H1 (cell line): ENCODE measurements at regions not wholly inside any gene's neighbourhood (a gene's known extent, or its start where the extent isn't known, plus 50 kb on each side); places are given as distances from the start of the nearest gene placed in this dataset.

ENCODE experiments used
- CTCF ChIA-PET: fragments of 300-600 bp; sonication (Branson Sonifier 250); formaldehyde crosslinking; loops from one replicate; lab custom pipeline; 2021; ENCODE audit not compliant: partially characterized antibody; lab: Charles Lee
- POLR2A ChIA-PET: fragments of 300-600 bp; sonication (Branson Sonifier 250); formaldehyde crosslinking; loops from one replicate; lab custom pipeline; 2021; ENCODE audit warnings: inconsistent platforms; ENCODE audit not compliant: partially characterized antibody; lab: Charles Lee
- DNase-seq, 2 experiments: peaks; one replicate each; pipeline versions ENCODE4 v3.0.0 to v3.0.0-alpha.2; 2010 to 2022; ENCODE audit warnings: low spot score in 2 of 2, low read depth in 1 of 2, mixed read lengths in 1 of 2
- FAIRE-seq: peaks from 2 replicates; lab custom pipeline; 2011; peaks lifted over from hg19 to GRCh38; lab: Jason Lieb, UNC
- H2AFZ ChIP-seq: 2 replicates; pipeline ENCODE4 v1.8.1; 2012; ENCODE audit warnings: low read length, inconsistent platforms
- H2AK5ac ChIP-seq: 2 replicates; pipeline ENCODE4 v1.6.1; 2013; ENCODE audit warnings: low read depth, low read length
- H2BK120ac ChIP-seq: replicated peaks from 2 replicates; pipeline ENCODE3; 2013; ENCODE audit warnings: low read depth, low read length, inconsistent platforms
- H2BK12ac ChIP-seq: 2 replicates; pipeline ENCODE4 v1.6.1; 2013; ENCODE audit warnings: low read depth, low read length
- H2BK15ac ChIP-seq: 2 replicates; pipeline ENCODE4 v1.6.1; 2013; ENCODE audit warnings: low read length
- H2BK20ac ChIP-seq: 2 replicates; pipeline ENCODE4 v1.6.1; 2013; ENCODE audit warnings: low read length
- H2BK5ac ChIP-seq: 2 replicates; pipeline ENCODE4 v1.6.1; 2013; ENCODE audit warnings: low read depth, low read length
- H3K14ac ChIP-seq: 2 replicates; pipeline ENCODE4 v1.6.1; 2013; ENCODE audit warnings: inconsistent platforms; ENCODE audit not compliant: insufficient read length
- H3K18ac ChIP-seq: 2 replicates; pipeline ENCODE4 v1.6.1; 2013; ENCODE audit warnings: low read length; ENCODE audit errors: extremely low read depth
- H3K23ac ChIP-seq: 2 replicates; pipeline ENCODE4 v1.6.1; 2013; ENCODE audit warnings: inconsistent platforms; ENCODE audit not compliant: insufficient read length
- H3K23me2 ChIP-seq: 2 replicates; pipeline ENCODE4 v1.6.1; 2013; ENCODE audit warnings: low read depth, low read length
- H3K27ac ChIP-seq: 2 replicates; pipeline ENCODE4 v1.6.1; 2011; ENCODE audit warnings: low read depth, low read length, inconsistent platforms
- H3K27me3 ChIP-seq, 4 experiments: replicated peaks in 1 of 4; 1 replicate in 1 of 4; 2 replicates in 3 of 4; pipeline versions ENCODE4 v1.6.1 to v1.8.1; 2011 to 2013; ENCODE audit warnings: low read length in 3 of 4, mild to moderate bottlenecking in 3 of 4, inconsistent platforms in 2 of 4, mixed read lengths in 2 of 4, moderate library complexity in 1 of 4; ENCODE audit not compliant: control insufficient read depth in 3 of 4, insufficient read depth in 3 of 4; ENCODE audit errors: extremely low read depth in 1 of 4
- H3K36me3 ChIP-seq, 4 experiments: 2 replicates each; pipeline versions ENCODE4 v1.6.1 to v1.8.1; 2011 to 2013; ENCODE audit warnings: mild to moderate bottlenecking in 4 of 4, low read length in 3 of 4, moderate library complexity in 2 of 4, control low read depth in 1 of 4, inconsistent platforms in 1 of 4; ENCODE audit not compliant: insufficient read depth in 4 of 4, control insufficient read depth in 2 of 4
- H3K4ac ChIP-seq: replicated peaks from 2 replicates; pipeline ENCODE3; 2013; ENCODE audit warnings: low read length, low read depth, mixed read lengths, inconsistent platforms; ENCODE audit not compliant: insufficient read length
- H3K4me1 ChIP-seq, 4 experiments: replicated peaks in 1 of 4; 1 replicate in 1 of 4; 2 replicates in 3 of 4; pipeline versions ENCODE4 v1.6.1 to v1.8.1; 2011 to 2013; ENCODE audit warnings: low read length in 3 of 4, inconsistent platforms in 2 of 4, mixed read lengths in 1 of 4; ENCODE audit not compliant: insufficient read depth in 4 of 4, control insufficient read depth in 3 of 4
- H3K4me2 ChIP-seq, 2 experiments: 2 replicates each; pipeline versions ENCODE4 v1.6.1 to v1.8.1; 2011 to 2013; ENCODE audit warnings: low read depth in 2 of 2, low read length in 2 of 2, control low read depth in 1 of 2, inconsistent platforms in 1 of 2, mild to moderate bottlenecking in 1 of 2; ENCODE audit not compliant: insufficient read depth in 1 of 2
- H3K4me3 ChIP-seq, 4 experiments: fragments of 200-600, 300-600 bp in 1 of 4; sonication (generic), shearing (Covaris generic), sonication (Bioruptor Twin) in 1 of 4; 2 replicates each; pipeline versions ENCODE4 v1.5.1 to v1.8.1; 2011 to 2016; ENCODE audit warnings: low read length in 4 of 4, low read depth in 3 of 4, control low read depth in 2 of 4, inconsistent platforms in 2 of 4, mild to moderate bottlenecking in 2 of 4, mixed read lengths in 1 of 4, moderate library complexity in 1 of 4; ENCODE audit not compliant: insufficient read depth in 2 of 4; ENCODE audit errors: extremely low read depth in 1 of 4
- H3K56ac ChIP-seq: replicated peaks from 2 replicates; pipeline ENCODE3; 2013; ENCODE audit warnings: low read depth, mild to moderate bottlenecking, mixed read lengths, low read length, inconsistent platforms; ENCODE audit not compliant: insufficient read length
- H3K79me1 ChIP-seq: 2 replicates; pipeline ENCODE4 v1.6.1; 2013; ENCODE audit warnings: low read depth, low read length, control low read depth
- H3K79me2 ChIP-seq, 2 experiments: 2 replicates each; pipeline versions ENCODE4 v1.6.1 to v1.8.1; 2012 to 2013; ENCODE audit warnings: low read length in 2 of 2, mild to moderate bottlenecking in 2 of 2, inconsistent platforms in 1 of 2; ENCODE audit not compliant: insufficient read depth in 2 of 2, control insufficient read depth in 1 of 2
- H3K9ac ChIP-seq, 4 experiments: replicated peaks in 1 of 4; 1 replicate in 1 of 4; 2 replicates in 3 of 4; pipeline versions ENCODE4 v1.6.1 to v1.8.1; 2011 to 2013; ENCODE audit warnings: low read depth in 3 of 4, low read length in 3 of 4, control low read depth in 2 of 4, mild to moderate bottlenecking in 2 of 4, moderate library complexity in 2 of 4, inconsistent platforms in 1 of 4; ENCODE audit errors: extremely low read depth in 1 of 4
- H3K9me3 ChIP-seq, 2 experiments: 2 replicates each; pipeline versions ENCODE4 v1.6.1 to v1.8.1; 2012 to 2013; ENCODE audit warnings: mild to moderate bottlenecking in 2 of 2, moderate library complexity in 2 of 2, control low read depth in 1 of 2, inconsistent platforms in 1 of 2, low read depth in 1 of 2, low read length in 1 of 2, mixed read lengths in 1 of 2; ENCODE audit not compliant: insufficient read depth in 2 of 2
- H4K20me1 ChIP-seq, 2 experiments: replicated peaks in 1 of 2; 2 replicates each; pipeline versions ENCODE3 to v1.8.1; 2011 to 2013; ENCODE audit warnings: inconsistent platforms in 2 of 2, low read length in 2 of 2, mild to moderate bottlenecking in 1 of 2; ENCODE audit not compliant: insufficient read depth in 2 of 2, control insufficient read depth in 1 of 2
- H4K5ac ChIP-seq: 2 replicates; pipeline ENCODE4 v1.6.1; 2013; ENCODE audit warnings: low read length, low read depth, mixed read lengths, inconsistent platforms; ENCODE audit not compliant: insufficient read length
- H4K8ac ChIP-seq: 2 replicates; pipeline ENCODE4 v1.8.0; 2013; ENCODE audit warnings: mild to moderate bottlenecking, moderate library complexity, low read length, inconsistent platforms; ENCODE audit not compliant: insufficient read depth; ENCODE audit errors: extremely low read depth
- H4K91ac ChIP-seq: replicated peaks from 2 replicates; pipeline ENCODE3; 2013; ENCODE audit warnings: low read length, mixed read lengths, inconsistent platforms; ENCODE audit not compliant: insufficient read length
- RBBP5 ChIP-seq: IDR thresholded peaks from 2 replicates; pipeline ENCODE4 v1.7.1; 2012; ENCODE audit warnings: low read depth, mild to moderate bottlenecking, inconsistent platforms, low read length, moderate library complexity, borderline replicate concordance
- WGBS, 2 experiments: shearing (Covaris generic) in 1 of 2; methylation state at CpG; one replicate each; pipeline versions ENCODE4 v1.1.6 to v1.1.7; 2013 to 2015; ENCODE audit warnings: low lambda C conversion rate in 2 of 2, mixed read lengths in 2 of 2, inconsistent platforms in 1 of 2, low coverage in 1 of 2, missing lambda C conversion rate in 1 of 2; ENCODE audit not compliant: insufficient replicate concordance in 2 of 2, insufficient coverage in 1 of 2, insufficient read length in 1 of 2; ENCODE audit errors: extremely low coverage in 1 of 2, missing lambda C conversion rate in 1 of 2; 5-methylcytosine and 5-hydroxymethylcytosine counted together

DNA sequence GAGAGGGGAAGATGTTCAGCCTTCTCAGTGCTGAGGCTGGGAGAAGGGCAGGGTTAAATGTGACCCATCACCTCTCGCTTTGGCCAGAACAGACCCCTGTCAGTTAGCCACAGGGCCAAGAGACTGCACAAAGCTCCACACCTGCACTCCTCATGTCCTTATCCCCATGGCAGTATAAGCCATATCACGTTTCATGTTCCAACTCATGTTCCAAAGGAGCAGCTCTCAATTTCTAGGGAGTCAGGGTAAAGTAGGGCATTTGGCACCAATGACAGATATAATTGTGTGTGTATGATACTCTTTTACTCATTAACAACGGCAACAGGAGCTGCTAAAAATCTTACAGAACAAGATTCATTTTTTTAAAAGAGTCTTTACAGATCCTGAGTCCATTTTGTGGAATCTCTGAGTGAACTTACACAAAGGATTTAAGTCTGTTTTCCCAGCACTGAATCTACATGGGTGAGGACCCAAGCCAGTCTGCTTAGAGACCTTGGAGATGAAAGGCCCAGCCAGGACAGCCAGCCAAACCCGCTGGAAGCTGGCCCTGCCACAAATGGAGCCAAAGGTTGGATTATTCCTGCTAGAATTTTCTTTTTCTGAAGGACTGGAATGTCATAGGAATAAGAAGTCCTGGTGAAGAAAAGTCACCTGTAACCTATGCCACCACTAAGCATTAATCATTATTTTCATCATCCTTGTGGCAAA is 129.1 kb upstream of the SMAD1 start:
- H2BK5ac ChIP-seq, result no peak overlapping the region
- H4K91ac ChIP-seq, result no peak overlapping the region
- no peak overlapping the region for H3K18ac ChIP-seq
- no peak for TF ChIP-seq RBBP5
- TF ChIP-seq, all 59 proteins: peak for 0
- FAIRE-seq, result no peak
- H3K14ac ChIP-seq, result no peak overlapping the region
- no peaks in the 10 kb centered on the region for H3K36me3 ChIP-seq
- ChIA-PET POLR2A (no interaction called here), CTCF (no interaction called here)
- H2BK15ac ChIP-seq, result no peak overlapping the region
- no peaks in the 10 kb centered on the region for H3K27me3 ChIP-seq
- no peak overlapping the region for H4K5ac ChIP-seq
- H3K4me2 ChIP-seq, result no peak overlapping the region
- H3K23me2 ChIP-seq, result peaks cover 1% of the 10 kb centered on the region; the same call in 1 of the 2 replicates
- H4K20me1 ChIP-seq, result no peaks in the 10 kb centered on the region
- no peak overlapping the region for H2AFZ ChIP-seq
- no peaks in the 10 kb centered on the region for H3K79me2 ChIP-seq
- H2BK20ac ChIP-seq, result no peak overlapping the region
- no peak overlapping the region for H2BK12ac ChIP-seq
- H2AK5ac ChIP-seq, result no peak overlapping the region
- H3K4me3 ChIP-seq, result no peak overlapping the region
- no peak overlapping the region for H3K27ac ChIP-seq
- H3K9ac ChIP-seq, result no peak overlapping the region
- H3K9me3 ChIP-seq, result no peaks in the 10 kb centered on the region
- H2BK120ac ChIP-seq, result no peak overlapping the region
- no peaks in the 10 kb centered on the region for H3K4me1 ChIP-seq
- H3K4ac ChIP-seq, result no peak overlapping the region
- H3K79me1 ChIP-seq, result no peaks in the 10 kb centered on the region
- no peak overlapping the region for H3K56ac ChIP-seq
- no peak overlapping the region for H3K23ac ChIP-seq
- H4K8ac ChIP-seq, result no peak overlapping the region
- DNase-seq, result no peak
- WGBS, 2 experiments, result 83% methylated on average over 4 of the region's 4 CpGs; no CpG with 5 or more reads in 1 of the 2 experiments
